Islet of Langerhans (tissue), 1 donor: ENCODE measurements at regions not wholly inside any gene's neighbourhood (a gene's known extent, or its start where the extent isn't known, plus 50 kb on each side); places are given as distances from the start of the nearest gene placed in this dataset.

ENCODE experiments used
- FAIRE-seq: peaks from one replicate; lab custom pipeline; 2011; peaks lifted over from hg19 to GRCh38; lab: Jason Lieb, UNC

DNA sequence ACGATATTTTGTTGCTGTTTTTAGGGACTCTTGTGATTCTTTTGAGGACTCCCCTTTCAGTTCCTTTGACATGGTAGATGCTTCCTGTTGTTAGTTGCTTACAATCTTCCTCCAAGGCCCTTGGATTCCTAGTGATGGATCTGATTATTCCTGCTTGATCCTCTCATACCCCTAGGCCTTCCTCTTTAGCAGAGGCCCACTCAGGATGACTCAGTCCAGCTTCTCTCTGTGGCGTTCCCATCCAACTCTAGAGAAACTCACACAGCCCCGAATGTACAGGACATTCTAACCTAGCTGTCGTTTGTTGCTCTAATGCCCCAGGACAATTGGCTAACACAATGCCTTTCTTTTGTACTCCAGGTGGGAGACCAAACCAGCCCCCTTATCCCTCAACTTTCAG, 191.4 kb downstream of the POSTN start:
- FAIRE-seq = no peak

DNA sequence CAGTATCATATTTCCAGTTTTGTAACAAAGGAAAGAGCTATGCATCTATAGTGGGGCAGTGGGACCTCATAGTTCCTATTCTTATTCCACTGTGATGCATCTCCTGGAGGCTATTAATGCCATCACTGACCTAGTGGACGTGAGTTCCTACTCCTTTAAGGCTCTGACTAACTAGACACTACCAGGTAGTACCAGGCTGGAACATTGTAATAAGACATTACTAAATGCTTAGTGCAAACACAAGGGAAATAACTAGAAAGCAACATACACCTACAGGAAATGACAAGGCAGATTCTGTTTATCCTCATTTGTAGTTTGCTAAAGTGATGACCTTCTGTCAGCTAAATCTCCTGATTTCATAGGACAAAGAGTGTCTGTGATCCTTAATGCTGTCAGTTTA, 192.5 kb downstream of the POSTN start:
- no peak for FAIRE-seq

DNA sequence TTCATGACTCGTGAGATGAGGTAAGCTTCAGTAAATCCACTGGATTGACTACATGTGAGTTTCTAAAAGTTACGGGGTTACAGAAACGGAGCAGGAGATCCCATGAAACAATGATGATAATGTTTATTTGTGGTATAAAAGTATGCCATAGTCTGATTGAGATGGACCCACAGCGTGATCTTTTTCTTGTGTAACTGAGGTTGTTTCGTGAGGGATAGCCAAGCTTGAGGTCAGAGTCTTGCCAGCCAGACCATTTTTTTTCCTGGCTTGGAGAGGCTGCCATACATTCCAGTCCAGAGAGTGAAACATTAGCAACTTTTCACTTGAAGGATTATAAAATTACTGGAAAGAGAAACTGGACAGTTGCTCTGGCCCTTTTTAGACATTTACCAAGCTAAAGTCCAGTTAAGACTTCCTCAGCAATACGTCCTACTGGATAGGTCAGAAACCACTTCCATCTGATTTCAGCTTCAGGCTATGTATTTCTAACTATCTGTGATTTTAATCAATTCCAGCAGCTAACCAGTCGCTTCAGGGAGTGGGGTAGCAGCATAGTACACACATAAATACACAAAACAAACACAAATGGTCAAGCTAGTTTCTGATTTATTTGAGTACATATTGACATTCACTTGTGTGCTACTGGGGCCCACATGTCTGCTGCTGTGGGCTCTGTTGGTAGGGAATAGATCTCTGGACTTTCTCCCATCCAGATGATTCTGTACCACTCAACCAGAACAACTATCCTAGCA, 194.6 kb downstream of the POSTN start:
- no peak for FAIRE-seq

DNA sequence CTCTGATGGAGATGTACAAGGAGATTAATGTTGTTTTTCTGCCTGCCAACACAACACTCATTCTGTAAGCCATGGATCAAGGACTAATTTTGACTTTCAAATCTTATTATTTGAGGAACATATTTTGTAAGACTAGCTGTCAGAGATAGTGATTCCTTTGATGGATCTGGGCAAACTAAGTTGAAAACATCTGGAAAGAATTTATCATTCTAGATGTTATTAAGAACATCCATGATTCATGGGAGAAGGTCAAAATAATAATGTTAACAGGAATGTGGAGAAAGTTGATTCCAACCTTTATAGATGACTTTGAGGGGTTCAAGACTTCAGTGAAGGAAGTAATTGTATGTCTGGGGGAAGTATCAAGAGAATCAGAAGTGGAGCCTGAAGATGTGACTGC, 196.8 kb downstream of the POSTN start:
- no peak for FAIRE-seq

DNA sequence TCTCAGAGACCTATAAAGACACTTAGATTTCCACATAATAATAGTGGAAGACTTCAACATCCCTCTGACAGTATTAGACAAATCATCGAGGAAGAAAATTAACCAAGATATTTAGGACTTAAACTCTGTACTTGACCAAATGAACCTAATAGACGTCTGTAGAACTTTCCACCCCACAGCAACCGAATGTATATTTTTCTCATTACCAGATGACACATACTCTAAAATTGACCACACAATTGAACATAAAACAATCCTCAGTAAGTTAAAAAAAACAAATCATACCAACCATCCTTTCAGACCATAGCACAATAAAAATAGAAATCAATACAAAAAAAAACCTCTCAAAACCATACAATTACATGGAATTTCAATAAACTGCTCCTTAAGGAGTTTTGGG, 201.0 kb downstream of the POSTN start:
- FAIRE-seq = no peak

DNA sequence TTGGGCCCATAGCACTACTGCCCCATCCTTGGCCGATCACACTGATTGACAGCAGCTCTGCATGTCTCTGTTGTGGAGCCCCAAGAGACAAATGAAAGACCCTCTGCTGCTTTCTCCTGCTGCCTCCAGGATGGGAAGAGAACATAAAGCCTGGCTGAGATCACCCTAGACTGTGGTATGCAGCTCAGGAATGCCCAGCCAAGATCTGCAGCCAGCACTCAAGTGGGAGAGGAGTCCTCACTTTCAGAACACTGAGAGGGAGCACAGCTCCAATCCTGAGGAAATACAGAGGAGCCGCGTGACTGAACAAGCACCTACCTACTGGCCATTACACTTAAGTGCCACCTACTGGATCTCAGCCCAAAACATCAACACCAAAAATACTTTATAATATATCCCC, 203.0 kb downstream of the POSTN start:
- no peak for FAIRE-seq

DNA sequence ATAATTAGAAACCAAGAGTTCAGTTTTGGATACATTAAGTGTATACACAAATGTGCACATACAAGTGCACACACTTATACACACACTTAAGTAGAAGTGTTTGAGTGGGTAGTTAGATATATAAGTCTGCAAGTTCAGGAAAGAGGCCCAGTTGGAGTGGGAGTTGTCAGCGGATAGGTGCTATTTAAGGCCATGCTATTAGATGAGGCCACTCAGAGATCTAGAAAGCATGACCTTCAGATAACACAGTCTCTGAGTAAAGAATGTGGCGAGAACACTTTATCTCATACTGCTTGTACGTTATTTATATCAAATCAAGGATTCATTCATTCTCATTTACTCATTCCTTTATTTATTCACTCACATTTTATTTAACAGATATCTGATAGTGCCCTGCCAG, 206.2 kb downstream of the POSTN start:
- no peak for FAIRE-seq

DNA sequence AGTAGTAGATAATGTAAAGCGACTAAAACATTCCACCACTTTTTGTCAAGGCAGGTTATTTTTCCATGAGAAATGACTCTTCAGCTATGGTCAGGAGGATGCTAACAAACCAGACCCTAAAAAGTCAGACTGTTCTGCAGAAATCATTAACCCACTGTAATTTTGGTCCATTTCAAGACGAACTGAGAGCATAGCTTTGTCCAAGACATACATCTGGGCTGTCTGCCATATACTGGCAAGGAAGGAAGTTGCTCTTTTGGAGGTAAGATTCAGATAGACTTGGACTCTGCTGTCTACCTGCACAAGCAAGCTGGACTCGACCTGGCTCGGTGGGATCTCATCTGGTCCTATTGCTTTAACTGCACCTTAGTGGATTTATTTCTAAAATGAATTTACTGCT, 207.8 kb downstream of the POSTN start:
- no peak for FAIRE-seq

DNA sequence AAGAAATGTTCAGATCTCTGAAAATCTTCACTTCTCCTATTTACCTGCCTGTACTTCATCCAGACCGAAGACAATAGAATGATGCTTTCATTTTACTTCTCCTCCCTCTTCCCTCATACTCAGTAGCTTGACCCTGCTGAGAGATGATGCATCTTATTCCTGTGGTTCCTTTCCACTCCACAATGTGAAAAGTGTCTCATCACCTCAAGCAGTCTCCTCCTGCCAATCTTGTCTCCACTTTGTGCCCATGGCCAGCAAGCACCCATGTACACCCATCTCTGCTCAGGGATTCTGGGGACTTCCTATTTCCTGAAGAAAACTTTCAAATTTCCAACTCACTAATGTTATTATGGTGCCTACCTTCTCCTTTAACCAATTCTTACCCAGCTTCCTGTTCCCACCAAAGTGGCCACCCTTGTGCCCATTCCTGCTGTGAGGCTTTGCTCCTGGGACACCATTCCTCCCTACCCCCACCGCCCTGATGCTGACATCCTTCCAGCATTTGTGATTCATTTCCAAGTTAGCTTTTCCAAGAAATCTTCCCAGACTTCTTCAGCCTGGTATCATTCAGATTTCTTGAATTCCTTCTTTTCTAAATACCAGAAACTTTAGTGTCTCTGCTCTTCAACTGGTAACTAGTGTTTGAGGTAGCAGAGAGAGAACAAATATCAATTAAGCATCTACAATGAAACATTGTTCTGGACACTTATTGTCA, 212.5 kb downstream of the POSTN start:
- FAIRE-seq = no peak

DNA sequence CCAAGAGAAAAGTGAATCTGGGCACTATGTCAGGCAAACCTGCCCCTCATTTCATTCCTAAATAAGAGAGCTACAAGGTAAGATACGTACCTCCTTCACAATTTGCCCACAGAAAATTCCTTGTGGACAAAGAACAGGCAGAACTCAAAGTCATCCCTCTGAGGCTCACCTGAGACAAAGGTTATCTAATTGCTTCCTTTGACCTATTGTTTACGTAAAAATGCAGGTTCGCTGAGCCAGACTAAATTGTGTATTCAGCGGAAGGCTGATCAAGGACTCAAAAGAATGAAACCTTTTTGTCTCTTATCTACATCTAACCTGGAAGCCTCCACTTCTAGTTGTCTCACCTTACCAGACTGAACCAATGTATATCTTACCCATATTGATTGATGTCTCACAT, 213.3 kb downstream of the POSTN start:
- FAIRE-seq = no peak

DNA sequence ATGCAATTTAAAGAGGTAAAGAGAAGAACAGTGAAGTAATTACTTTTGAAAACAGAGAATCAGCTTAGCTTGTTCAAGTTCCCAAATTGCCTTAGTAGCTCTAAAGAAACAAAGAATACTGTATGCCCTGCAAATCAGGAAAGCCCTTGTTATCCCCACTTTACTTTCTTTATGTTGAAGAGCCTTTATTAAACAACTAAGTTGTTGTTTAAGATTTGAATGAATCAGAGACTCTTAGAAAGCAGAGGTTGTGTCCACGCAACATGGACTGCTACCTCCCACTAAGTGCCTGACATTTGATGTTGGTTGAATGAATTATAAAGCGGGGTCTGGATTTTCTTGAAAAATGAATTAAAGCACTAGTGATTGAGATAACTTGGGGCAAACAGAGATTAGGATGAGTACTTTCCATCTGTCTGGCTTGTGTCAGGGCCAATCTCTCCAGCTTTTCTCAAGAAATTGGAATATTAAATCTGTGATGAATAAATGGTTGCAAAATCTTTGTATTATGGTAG, 214.7 kb downstream of the POSTN start:
- FAIRE-seq = no peak

DNA sequence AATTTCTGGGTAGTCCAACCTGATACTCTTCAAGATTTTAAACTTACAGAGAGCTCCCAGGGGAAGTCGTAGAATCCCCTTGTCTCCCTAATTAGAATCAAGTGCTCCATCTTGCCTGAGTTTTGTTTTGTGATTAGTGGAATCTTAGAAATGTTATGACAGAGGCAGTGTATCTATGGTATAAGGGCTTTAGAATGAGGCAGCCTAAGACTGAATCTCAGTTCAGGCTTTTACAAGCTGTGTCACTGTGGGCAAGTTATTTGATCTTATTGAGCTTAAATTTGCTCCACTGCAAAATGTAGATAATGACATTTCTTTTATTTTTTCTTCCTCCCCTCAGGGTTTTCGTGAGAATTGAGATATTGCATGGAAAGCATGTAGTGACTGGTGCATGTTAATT, 215.5 kb downstream of the POSTN start:
- FAIRE-seq = no peak

DNA sequence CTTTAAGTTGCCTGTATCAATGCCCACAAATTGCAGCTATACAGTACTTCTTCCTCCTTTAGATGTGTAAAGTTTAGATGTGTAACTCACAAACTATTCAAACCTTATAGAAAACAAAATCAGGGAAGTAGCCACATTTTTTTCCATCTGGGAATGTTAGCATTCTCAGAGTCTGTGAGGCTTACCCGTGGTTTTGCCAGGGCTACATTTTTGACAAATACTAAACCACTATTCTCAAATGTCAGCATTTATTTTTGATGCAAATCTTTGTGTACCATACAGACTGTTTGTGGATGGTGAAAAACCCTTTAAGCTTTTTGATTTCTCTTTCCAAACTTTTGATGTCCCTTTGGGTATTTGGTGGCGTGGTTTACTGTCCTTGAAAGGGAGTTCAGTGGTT, 216.4 kb downstream of the POSTN start:
- FAIRE-seq = no peak

DNA sequence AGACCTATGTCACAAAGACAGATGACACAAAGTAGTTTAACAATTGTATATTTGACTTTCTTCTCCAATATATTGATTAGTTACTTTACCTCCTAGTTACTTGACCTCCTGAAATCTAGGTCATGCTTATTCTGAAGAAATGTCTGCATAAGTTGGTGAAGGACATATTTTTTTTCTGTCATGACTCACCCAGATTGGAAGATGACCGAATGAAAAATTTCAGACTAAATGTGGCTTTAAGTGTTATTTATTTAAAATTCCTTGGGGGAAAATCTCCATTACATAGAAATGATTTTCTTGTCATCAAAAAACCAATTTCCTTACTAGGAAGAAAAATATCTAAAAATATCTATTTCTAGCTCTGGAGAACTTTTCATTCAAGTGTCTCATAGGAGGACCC, 217.1 kb downstream of the POSTN start:
- FAIRE-seq = no peak

DNA sequence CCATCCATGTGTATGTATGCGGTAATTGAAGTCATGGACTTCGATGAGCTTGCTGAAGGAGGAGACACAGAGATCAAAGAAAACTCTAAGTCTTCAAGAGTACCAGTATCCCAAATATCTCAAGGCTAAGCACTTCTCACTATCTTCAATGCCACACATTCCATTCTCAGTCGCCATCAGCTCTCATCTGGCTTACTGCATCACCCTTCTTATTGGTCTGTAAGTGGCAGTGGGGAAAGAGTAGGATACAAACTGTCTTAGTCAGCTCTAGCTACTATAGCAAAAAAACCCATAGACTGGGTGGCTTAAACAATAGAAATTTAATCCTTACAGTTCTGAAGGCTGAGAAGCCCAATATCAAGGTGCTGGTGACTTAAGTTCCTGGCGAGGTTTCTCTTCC, 218.7 kb downstream of the POSTN start:
- FAIRE-seq = no peak

DNA sequence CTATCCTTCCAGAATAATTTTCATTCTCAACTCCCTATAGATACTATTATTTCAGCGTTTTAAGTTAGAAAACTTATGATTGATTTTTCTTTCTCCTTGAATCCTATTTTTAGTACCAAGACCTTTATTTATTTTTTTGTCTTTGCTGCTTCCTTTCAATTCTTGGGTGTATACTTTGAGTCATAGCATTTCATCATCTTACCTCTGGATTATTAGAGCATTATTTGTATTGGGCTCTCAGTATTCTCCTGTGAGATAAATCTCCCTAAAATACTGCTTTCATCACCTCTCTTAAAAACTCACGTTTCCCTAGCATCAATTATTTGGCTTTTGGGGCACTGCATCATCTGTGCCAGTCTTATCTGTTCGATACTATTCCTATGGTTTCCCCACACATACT, 222.8 kb downstream of the POSTN start:
- FAIRE-seq = no peak

DNA sequence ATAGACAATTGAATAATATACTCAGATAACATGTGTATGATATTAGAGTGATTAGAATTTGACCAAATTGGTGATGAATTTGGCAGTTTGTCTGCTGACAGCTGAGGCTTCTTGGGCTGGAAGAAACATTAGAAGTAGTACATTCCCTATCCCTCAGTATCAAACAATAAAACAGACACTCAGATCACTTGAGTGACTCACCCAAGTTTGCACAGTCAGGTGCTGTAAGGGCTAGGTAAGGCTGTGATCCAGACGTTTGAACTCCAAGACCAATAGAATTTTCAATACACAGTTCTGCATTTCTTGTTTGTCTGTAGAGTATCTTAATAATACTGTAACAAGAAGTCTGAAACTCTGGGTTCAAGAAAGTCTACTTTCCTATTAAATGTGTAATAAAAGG, 223.5 kb downstream of the POSTN start:
- FAIRE-seq = no peak

DNA sequence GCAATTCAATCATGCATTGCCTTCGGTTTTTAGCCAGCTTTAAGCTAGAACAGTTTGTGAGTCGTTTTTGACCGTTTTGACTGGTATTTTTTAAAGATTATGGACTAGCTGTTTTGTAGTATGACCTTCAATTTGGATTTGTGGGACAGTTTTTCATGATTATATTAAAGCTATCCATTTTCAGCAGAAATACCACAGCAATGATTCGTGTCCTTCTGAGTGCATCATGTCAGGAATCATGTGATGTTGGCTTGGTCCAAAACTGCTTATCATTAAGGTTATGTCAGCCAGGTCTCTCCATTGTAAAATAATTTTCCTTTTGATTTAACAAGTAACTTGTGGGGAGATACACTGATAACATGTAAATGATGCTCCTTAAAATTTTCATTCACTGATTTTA, 229.0 kb downstream of the POSTN start:
- FAIRE-seq = no peak

DNA sequence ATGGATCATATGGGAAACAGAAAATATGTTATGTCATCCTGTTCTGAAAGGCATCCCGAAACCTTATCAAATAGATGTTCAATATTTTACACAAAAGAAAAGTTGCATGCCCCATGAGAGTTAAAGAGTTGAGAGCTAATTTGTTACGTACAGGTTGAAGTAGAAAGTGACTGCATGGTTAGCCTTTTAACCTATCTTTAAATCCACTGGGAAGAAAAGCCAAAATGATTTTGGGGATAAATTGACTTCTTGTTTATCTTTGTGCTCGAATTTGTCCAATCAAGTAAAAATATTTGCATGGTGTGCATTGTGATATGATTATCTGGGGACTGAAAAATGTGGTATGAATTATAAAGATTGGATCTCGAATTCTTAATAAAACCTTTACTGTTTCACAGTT, 230.1 kb downstream of the POSTN start:
- no peak for FAIRE-seq

DNA sequence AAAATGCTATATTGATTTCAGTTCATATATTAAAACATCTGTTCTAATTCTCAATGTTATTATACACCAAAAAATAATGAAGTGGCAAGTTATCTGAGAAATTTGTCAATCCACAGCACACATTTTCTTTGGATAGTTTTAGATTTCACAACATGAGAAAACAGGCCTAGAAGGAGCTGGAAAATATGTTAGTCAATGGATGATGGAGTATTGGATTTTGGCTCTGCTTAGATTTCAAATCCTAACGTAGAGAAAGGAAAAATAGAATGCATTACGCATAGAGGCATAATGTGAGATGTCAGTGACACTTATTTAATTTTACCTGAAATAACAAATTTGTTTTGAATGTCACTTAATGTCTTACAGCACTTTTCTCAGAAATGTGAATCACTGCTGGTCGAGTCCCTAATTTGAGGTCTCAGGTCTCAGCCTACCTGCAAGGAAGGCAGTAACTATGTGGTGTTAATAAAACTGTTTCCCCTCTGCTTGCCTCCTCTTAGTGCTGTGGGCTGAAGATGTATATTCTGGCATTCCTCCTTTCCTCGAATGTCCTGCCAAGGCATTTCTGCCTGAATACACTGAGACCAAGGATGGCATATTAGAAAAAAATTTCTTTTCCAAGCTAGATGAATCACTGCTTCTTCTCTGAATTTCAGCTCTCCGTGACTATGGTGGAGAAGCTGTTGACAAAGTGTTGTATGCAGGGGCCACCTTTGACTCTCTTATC, 232.4 kb downstream of the POSTN start:
- no peak for FAIRE-seq

DNA sequence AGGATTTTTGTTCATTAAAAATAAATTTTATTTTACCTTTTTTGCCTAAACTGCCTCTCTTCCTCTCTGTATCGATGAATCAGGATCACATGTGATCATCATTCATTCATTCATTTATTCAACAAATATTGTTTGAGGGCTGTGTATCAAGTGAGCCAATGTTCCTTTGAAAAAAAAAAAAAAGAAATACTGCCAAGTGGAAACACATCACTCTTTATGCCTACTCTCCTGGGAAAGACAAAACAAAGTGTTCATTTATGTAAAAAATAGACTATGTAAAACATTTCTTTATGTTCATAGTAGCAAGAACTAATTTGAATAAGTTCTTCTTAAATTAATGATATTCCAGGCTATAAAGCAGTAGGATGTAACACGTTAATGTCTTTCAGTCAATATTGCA, 233.1 kb downstream of the POSTN start:
- no peak for FAIRE-seq

DNA sequence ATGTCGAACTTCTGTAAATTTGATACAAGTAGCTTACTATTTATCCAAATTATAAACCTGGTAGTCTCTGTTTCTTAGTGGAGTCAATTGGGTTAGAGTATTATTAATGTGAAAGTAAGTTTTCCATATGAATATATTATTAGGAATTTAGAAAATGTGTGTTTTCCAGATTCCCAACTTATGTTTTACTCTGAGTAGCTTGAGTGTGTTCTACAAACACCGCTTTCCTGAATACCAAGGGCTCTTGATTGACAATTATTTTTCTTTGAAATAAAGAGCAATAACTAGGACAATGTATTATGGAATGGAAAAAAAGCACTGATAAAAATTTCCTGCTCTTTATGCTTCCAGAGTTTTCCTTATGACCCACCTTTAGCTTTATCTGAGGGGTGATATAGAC, 233.6 kb downstream of the POSTN start:
- no peak for FAIRE-seq

DNA sequence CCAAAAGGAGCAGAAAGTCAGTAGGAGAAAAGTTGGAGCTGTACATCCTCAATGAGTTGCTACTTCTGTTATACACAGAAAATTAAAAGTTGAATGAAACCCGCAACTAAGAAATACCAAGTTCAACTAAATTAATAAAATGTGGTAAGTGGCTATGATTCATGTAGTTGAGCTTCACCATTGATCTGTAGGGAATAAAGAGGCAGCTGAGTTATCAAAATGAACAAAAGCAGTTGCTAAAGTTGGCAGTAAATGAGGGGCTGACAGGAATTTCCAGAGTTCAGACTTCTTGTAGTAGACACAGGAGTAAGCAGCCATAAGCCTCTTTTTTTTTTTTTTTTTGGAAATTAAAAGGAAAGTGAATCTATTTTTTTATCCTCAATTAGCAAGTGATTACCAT, 234.6 kb downstream of the POSTN start:
- FAIRE-seq = no peak
